ENCODE measurements at regions not wholly inside any gene's neighbourhood (a gene's known extent, or its start where the extent isn't known, plus 50 kb on each side); places are given as distances from the start of the nearest gene placed in this dataset.

GRCh38 chr10:64090865-64091264, 569.7 kb downstream of the REEP3 start:
- Histone ChIP-seq H3K27me3 (ENCODE audit: control insufficient read depth in 1 of 2, insufficient read depth in 2 of 2, low read length in 1 of 2) (peaks cover 0 to 1% of the 10 kb centered on the region in 2 donors), H3K9me3 (ENCODE audit: control insufficient read depth, low read length) (no peaks in the 10 kb centered on the region), H3K36me3 (ENCODE audit: control insufficient read depth in 1 of 2, insufficient read depth in 2 of 2, low read length in 1 of 2) (no peaks in the 10 kb centered on the region), H3K4me3 (ENCODE audit: low read length in 2 of 2) (no peak overlapping the region), H3K4me1 (ENCODE audit: control insufficient read depth in 1 of 2, insufficient read depth in 2 of 2, low read length in 2 of 2) (no peaks in the 10 kb centered on the region), H3K27ac (ENCODE audit: low read depth in 1 of 2, low read length in 2 of 2) (no peak overlapping the region)
- ATAC-seq (ENCODE audit: low FRiP score) (no peak), DNase-seq (no peak)
- intact Hi-C loops (cut with DNase I) = no loop called here
- WGBS, 2 donors = 76 to 84% methylated on average over 3 of the region's 3 CpGs

GRCh38 chr10:64091897-64092296, 570.7 kb downstream of the REEP3 start:
- Histone ChIP-seq H3K27me3 (ENCODE audit: control insufficient read depth in 1 of 2, insufficient read depth in 2 of 2, low read length in 1 of 2) (peaks cover 0 to 1% of the 10 kb centered on the region in 2 donors), H3K4me3 (ENCODE audit: low read length in 2 of 2) (no peak overlapping the region), H3K27ac (ENCODE audit: low read depth in 1 of 2, low read length in 2 of 2) (no peak overlapping the region), H3K4me1 (ENCODE audit: control insufficient read depth in 1 of 2, insufficient read depth in 2 of 2, low read length in 2 of 2) (no peaks in the 10 kb centered on the region), H3K36me3 (ENCODE audit: control insufficient read depth in 1 of 2, insufficient read depth in 2 of 2, low read length in 1 of 2) (no peaks in the 10 kb centered on the region), H3K9me3 (ENCODE audit: control insufficient read depth, low read length) (no peaks in the 10 kb centered on the region)
- ATAC-seq (ENCODE audit: low FRiP score) (no peak), DNase-seq (no peak)
- intact Hi-C loops (cut with DNase I) = no loop called here
- WGBS, 2 donors = 44% methylated on average over 4 of the region's 4 CpGs

- intact Hi-C loops (cut with DNase I) = no loop called here
- H3K4me1 ChIP-seq (ENCODE audit: control insufficient read depth in 1 of 2, insufficient read depth in 2 of 2, low read length in 2 of 2) = no peaks in the 10 kb centered on the region
- H3K4me3 ChIP-seq (ENCODE audit: low read length in 2 of 2) = no peak overlapping the region
- H3K27ac ChIP-seq (ENCODE audit: low read depth in 1 of 2, low read length in 2 of 2) = no peak overlapping the region
- WGBS, 2 donors = 82 to 85% methylated on average over 3 of the region's 3 CpGs
- H3K36me3 ChIP-seq (ENCODE audit: control insufficient read depth in 1 of 2, insufficient read depth in 2 of 2, low read length in 1 of 2) = no peaks in the 10 kb centered on the region
- DNase-seq (no peak), ATAC-seq (ENCODE audit: low FRiP score) (no peak)
- H3K27me3 ChIP-seq (ENCODE audit: control insufficient read depth in 1 of 2, insufficient read depth in 2 of 2, low read length in 1 of 2) = no peaks in the 10 kb centered on the region
- H3K9me3 ChIP-seq (ENCODE audit: control insufficient read depth, low read length) = no peaks in the 10 kb centered on the region
Observed at GRCh38 chr10:64093304-64093703, 572.1 kb downstream of the REEP3 start.

GRCh38 chr10:64093946-64094535, 572.8 kb downstream of the REEP3 start:
- ATAC-seq (ENCODE audit: low FRiP score) = no peak
- intact Hi-C loops (cut with DNase I) = no loop called here
- H3K27me3 ChIP-seq (ENCODE audit: control insufficient read depth in 1 of 2, insufficient read depth in 2 of 2, low read length in 1 of 2) = no peaks in the 10 kb centered on the region
- H3K27ac ChIP-seq (ENCODE audit: low read depth in 1 of 2, low read length in 2 of 2) = no peak overlapping the region
- no peaks in the 10 kb centered on the region for H3K36me3 ChIP-seq (ENCODE audit: control insufficient read depth in 1 of 2, insufficient read depth in 2 of 2, low read length in 1 of 2)
- DNase-seq = no peak
- H3K9me3 ChIP-seq (ENCODE audit: control insufficient read depth, low read length) = no peaks in the 10 kb centered on the region
- no peak overlapping the region for H3K4me3 ChIP-seq (ENCODE audit: low read length in 2 of 2)
- H3K4me1 ChIP-seq (ENCODE audit: control insufficient read depth in 1 of 2, insufficient read depth in 2 of 2, low read length in 2 of 2) = no peaks in the 10 kb centered on the region
- WGBS, 2 donors = 72 to 76% methylated on average over 3 of the region's 3 CpGs

- intact Hi-C loops (cut with DNase I) = no loop called here
- 68 to 80% methylated on average over 4 of the region's 4 CpGs for WGBS, 2 donors
Observed at GRCh38 chr10:64096941-64097340, 575.7 kb downstream of the REEP3 start.

GRCh38 chr10:64097391-64098122, 576.4 kb downstream of the REEP3 start:
- no peak for DNase-seq
- intact Hi-C loops (cut with DNase I) = no loop called here
- Histone ChIP-seq H3K9me3 (ENCODE audit: control insufficient read depth, low read length) (no peaks in the 10 kb centered on the region), H3K4me1 (ENCODE audit: control insufficient read depth in 1 of 2, insufficient read depth in 2 of 2, low read length in 2 of 2) (no peaks in the 10 kb centered on the region), H3K27ac (ENCODE audit: low read depth in 1 of 2, low read length in 2 of 2) (no peak overlapping the region), H3K4me3 (ENCODE audit: low read length in 2 of 2) (no peak overlapping the region), H3K27me3 (ENCODE audit: control insufficient read depth in 1 of 2, insufficient read depth in 2 of 2, low read length in 1 of 2) (no peaks in the 10 kb centered on the region), H3K36me3 (ENCODE audit: control insufficient read depth in 1 of 2, insufficient read depth in 2 of 2, low read length in 1 of 2) (no peaks in the 10 kb centered on the region)
- ATAC-seq (ENCODE audit: low FRiP score) = no peak
- 87 to 88% methylated on average over 9 of the region's 9 CpGs for WGBS, 2 donors

More at GRCh38 chr10:64096941-64097340, 575.7 kb downstream of the REEP3 start:
- Histone ChIP-seq H3K4me3 (ENCODE audit: low read length in 2 of 2) (no peak overlapping the region), H3K9me3 (ENCODE audit: control insufficient read depth, low read length) (no peaks in the 10 kb centered on the region), H3K4me1 (ENCODE audit: control insufficient read depth in 1 of 2, insufficient read depth in 2 of 2, low read length in 2 of 2) (no peaks in the 10 kb centered on the region), H3K36me3 (ENCODE audit: control insufficient read depth in 1 of 2, insufficient read depth in 2 of 2, low read length in 1 of 2) (no peaks in the 10 kb centered on the region), H3K27me3 (ENCODE audit: control insufficient read depth in 1 of 2, insufficient read depth in 2 of 2, low read length in 1 of 2) (no peaks in the 10 kb centered on the region), H3K27ac (ENCODE audit: low read depth in 1 of 2, low read length in 2 of 2) (no peak overlapping the region)
- DNase-seq (no peak), ATAC-seq (ENCODE audit: low FRiP score) (no peak)

GRCh38 chr10:64098994-64099393, 577.8 kb downstream of the REEP3 start:
- WGBS, 2 donors = 84 to 93% methylated on average over 1 of the region's 1 CpG
- Histone ChIP-seq H3K9me3 (ENCODE audit: control insufficient read depth, low read length) (no peaks in the 10 kb centered on the region), H3K4me3 (ENCODE audit: low read length in 2 of 2) (no peak overlapping the region), H3K27me3 (ENCODE audit: control insufficient read depth in 1 of 2, insufficient read depth in 2 of 2, low read length in 1 of 2) (no peaks in the 10 kb centered on the region), H3K4me1 (ENCODE audit: control insufficient read depth in 1 of 2, insufficient read depth in 2 of 2, low read length in 2 of 2) (no peaks in the 10 kb centered on the region), H3K36me3 (ENCODE audit: control insufficient read depth in 1 of 2, insufficient read depth in 2 of 2, low read length in 1 of 2) (no peaks in the 10 kb centered on the region), H3K27ac (ENCODE audit: low read depth in 1 of 2, low read length in 2 of 2) (no peak overlapping the region)
- DNase-seq = no peak
- no peak for ATAC-seq (ENCODE audit: low FRiP score)
- intact Hi-C loops (cut with DNase I) = no loop called here

GRCh38 chr10:64101606-64102263, 580.5 kb downstream of the REEP3 start:
- Histone ChIP-seq H3K9me3 (ENCODE audit: control insufficient read depth, low read length) (no peaks in the 10 kb centered on the region), H3K36me3 (ENCODE audit: control insufficient read depth in 1 of 2, insufficient read depth in 2 of 2, low read length in 1 of 2) (no peaks in the 10 kb centered on the region), H3K4me1 (ENCODE audit: control insufficient read depth in 1 of 2, insufficient read depth in 2 of 2, low read length in 2 of 2) (no peaks in the 10 kb centered on the region), H3K27me3 (ENCODE audit: control insufficient read depth in 1 of 2, insufficient read depth in 2 of 2, low read length in 1 of 2) (no peaks in the 10 kb centered on the region), H3K27ac (ENCODE audit: low read depth in 1 of 2, low read length in 2 of 2) (no peak overlapping the region), H3K4me3 (ENCODE audit: low read length in 2 of 2) (no peak overlapping the region)
- no peak for DNase-seq
- no peak for ATAC-seq (ENCODE audit: low FRiP score)
- WGBS, 2 donors = 57 to 58% methylated on average over 3 of the region's 3 CpGs
- intact Hi-C loops (cut with DNase I) = no loop called here

GRCh38 chr10:64102264-64102633, 581.0 kb downstream of the REEP3 start:
- WGBS, 2 donors = 95 to 100% methylated on average over 1 of the region's 1 CpG
- ATAC-seq (ENCODE audit: low FRiP score) = no peak
- no peaks in the 10 kb centered on the region for H3K9me3 ChIP-seq (ENCODE audit: control insufficient read depth, low read length)

More at GRCh38 chr10:64102264-64102633, 581.0 kb downstream of the REEP3 start:
- no peaks in the 10 kb centered on the region for H3K36me3 ChIP-seq (ENCODE audit: control insufficient read depth in 1 of 2, insufficient read depth in 2 of 2, low read length in 1 of 2)
- H3K4me1 ChIP-seq (ENCODE audit: control insufficient read depth in 1 of 2, insufficient read depth in 2 of 2, low read length in 2 of 2) = no peaks in the 10 kb centered on the region
- no peaks in the 10 kb centered on the region for H3K27me3 ChIP-seq (ENCODE audit: control insufficient read depth in 1 of 2, insufficient read depth in 2 of 2, low read length in 1 of 2)
- H3K4me3 ChIP-seq (ENCODE audit: low read length in 2 of 2) = no peak overlapping the region
- no peak overlapping the region for H3K27ac ChIP-seq (ENCODE audit: low read depth in 1 of 2, low read length in 2 of 2)
- intact Hi-C loops (cut with DNase I) = no loop called here
- DNase-seq = no peak

All from aorta (tissue), 5 donors.